Stimulated activated naive CD8-positive, alpha-beta T cell treated with anti-CD3 and anti-CD28 coated beads, Interleukin-15, Interleukin-2, amounts not matched to agents 100 U/mL and 50 U/mL, for 24 hours (primary cell): ENCODE measurements at regions not wholly inside any gene's neighbourhood (a gene's known extent, or its start where the extent isn't known, plus 50 kb on each side); places are given as distances from the start of the nearest gene placed in this dataset.

ENCODE experiments used
- ATAC-seq: fragments of 150-1000 bp; cut with Tn5 transposase; one replicate; pipeline ENCODE4 v1.10.0; 2021
- DNase-seq: peaks from one replicate; pipeline ENCODE4 v3.0.0; 2021

GRCh38 chr6:166009385-166010031 is 158.1 kb downstream of the TBXT start:
- DNase-seq (no peak), ATAC-seq (no peak)

- ATAC-seq: peak; percentile 33
- DNase-seq: no peak
Observed at GRCh38 chr6:166008441-166009369, 158.9 kb downstream of the TBXT start.

- no peak for ATAC-seq
- no peak for DNase-seq
Observed at GRCh38 chr6:166007349-166008263, 160.0 kb downstream of the TBXT start.

GRCh38 chr6:166006900-166007301 is 160.8 kb downstream of the TBXT start:
- DNase-seq (no peak), ATAC-seq (no peak)

- ATAC-seq (no peak), DNase-seq (no peak)
Observed at GRCh38 chr6:166005944-166006899, 161.4 kb downstream of the TBXT start.

- no peak for DNase-seq
- no peak for ATAC-seq
Observed at GRCh38 chr6:166005401-166005943, 162.2 kb downstream of the TBXT start.

- DNase-seq: no peak
- no peak for ATAC-seq
Observed at GRCh38 chr6:166004876-166005275, 162.8 kb downstream of the TBXT start.

GRCh38 chr6:166004471-166004870 is 163.2 kb downstream of the TBXT start:
- ATAC-seq: no peak
- no peak for DNase-seq

GRCh38 chr6:166003569-166003968 is 164.1 kb downstream of the TBXT start:
- DNase-seq: no peak
- no peak for ATAC-seq

- no peak for ATAC-seq
- no peak for DNase-seq
Observed at GRCh38 chr6:166001359-166001758, 166.3 kb downstream of the TBXT start.

GRCh38 chr6:165999279-165999678 is 168.4 kb downstream of the TBXT start:
- DNase-seq (no peak), ATAC-seq (no peak)

GRCh38 chr6:165998072-165998471 is 169.6 kb downstream of the TBXT start:
- no peak for ATAC-seq
- DNase-seq: no peak

- ATAC-seq (no peak), DNase-seq (no peak)
Observed at GRCh38 chr6:165991341-165991740, 176.3 kb downstream of the TBXT start.

GRCh38 chr6:165990216-165990615 is 177.4 kb downstream of the TBXT start:
- ATAC-seq: no peak
- DNase-seq: no peak

- no peak for DNase-seq
- no peak for ATAC-seq
Observed at GRCh38 chr6:165988757-165989456, 178.7 kb downstream of the TBXT start.

- no peak for ATAC-seq
Observed at GRCh38 chr6:165988302-165988756, 179.3 kb downstream of the TBXT start.

GRCh38 chr6:165987483-165988301 is 180.0 kb downstream of the TBXT start:
- ATAC-seq (no peak), DNase-seq (no peak)

More at GRCh38 chr6:165988302-165988756, 179.3 kb downstream of the TBXT start:
- DNase-seq: no peak

- DNase-seq (no peak), ATAC-seq (no peak)
Observed at GRCh38 chr6:165986914-165987482, 180.7 kb downstream of the TBXT start.
